ENCODE measurements at regions not wholly inside any gene's neighbourhood (a gene's known extent, or its start where the extent isn't known, plus 50 kb on each side); places are given as distances from the start of the nearest gene placed in this dataset.

- no peak for TF ChIP-seq EZH2 (IDR thresholded peaks at IDR 0.05; ENCODE audit: borderline replicate concordance, low read length)
- TF ChIP-seq, protein P1, sequence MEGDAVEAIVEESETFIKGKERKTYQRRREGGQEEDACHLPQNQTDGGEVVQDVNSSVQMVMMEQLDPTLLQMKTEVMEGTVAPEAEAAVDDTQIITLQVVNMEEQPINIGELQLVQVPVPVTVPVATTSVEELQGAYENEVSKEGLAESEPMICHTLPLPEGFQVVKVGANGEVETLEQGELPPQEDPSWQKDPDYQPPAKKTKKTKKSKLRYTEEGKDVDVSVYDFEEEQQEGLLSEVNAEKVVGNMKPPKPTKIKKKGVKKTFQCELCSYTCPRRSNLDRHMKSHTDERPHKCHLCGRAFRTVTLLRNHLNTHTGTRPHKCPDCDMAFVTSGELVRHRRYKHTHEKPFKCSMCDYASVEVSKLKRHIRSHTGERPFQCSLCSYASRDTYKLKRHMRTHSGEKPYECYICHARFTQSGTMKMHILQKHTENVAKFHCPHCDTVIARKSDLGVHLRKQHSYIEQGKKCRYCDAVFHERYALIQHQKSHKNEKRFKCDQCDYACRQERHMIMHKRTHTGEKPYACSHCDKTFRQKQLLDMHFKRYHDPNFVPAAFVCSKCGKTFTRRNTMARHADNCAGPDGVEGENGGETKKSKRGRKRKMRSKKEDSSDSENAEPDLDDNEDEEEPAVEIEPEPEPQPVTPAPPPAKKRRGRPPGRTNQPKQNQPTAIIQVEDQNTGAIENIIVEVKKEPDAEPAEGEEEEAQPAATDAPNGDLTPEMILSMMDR (IDR thresholded peaks at IDR 0.05; ENCODE audit: low read length) = no peak
These were observed 68.6 kb downstream of the TENT5A start for GRCh38 chr6:81683912-81684311.

All from OCI-LY1 (cell line).